ENCODE measurements at regions not wholly inside any gene's neighbourhood (a gene's known extent, or its start where the extent isn't known, plus 50 kb on each side); places are given as distances from the start of the nearest gene placed in this dataset.
"Not testable (repeated sequence)": the region's sequence is repeated elsewhere in the genome, so short reads cannot be mapped to it uniquely, and the experiment has no call there.

DNA sequence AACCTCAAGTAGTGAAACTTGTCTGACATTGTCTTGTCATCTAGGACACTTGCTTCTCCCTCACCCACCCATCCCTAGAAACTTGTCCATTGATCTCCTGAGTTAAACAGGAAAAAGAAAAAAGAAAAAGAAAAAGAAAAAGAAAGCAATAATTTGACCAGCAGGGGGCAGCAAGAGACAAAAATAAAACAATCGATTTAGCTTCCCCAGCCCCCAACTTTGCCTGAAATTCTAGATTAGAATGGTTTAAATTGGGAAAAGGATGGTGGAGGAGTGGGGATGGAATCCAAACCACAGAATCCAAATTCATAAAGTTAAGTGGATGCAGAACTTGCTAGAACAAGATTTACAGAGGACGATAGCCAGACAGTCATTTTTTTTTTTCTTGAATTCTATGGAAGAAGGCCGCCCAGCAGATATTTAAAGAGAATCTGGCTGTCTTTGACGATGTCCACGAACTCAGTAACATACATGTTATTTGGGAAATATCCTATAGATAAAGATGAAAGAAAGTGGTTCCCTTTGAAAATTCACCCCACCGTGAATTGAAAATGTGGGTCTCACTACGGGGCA is 282.9 kb downstream of the USP46 start:
- no peak for DNase-seq

DNA sequence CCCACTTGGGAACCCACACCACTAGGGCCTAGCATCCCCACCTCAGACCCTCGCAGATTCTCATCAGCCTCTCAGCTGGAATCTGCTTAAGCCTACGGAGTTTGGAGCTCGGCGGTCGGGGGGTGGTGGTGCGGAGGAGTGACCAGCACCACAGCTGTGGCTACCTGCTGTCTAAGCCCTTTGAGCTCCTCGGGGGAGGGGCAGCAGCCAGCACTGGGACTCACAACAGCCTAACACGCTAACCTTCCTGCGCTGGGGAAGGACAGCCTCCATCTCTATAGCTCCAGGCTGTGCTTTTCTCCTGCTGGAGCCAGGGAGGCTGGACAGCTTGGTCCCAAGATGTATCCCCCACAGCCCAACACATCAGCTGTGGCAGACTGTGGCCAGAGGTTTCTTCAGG is 281.5 kb downstream of the USP46 start:
- no peak for DNase-seq

DNA sequence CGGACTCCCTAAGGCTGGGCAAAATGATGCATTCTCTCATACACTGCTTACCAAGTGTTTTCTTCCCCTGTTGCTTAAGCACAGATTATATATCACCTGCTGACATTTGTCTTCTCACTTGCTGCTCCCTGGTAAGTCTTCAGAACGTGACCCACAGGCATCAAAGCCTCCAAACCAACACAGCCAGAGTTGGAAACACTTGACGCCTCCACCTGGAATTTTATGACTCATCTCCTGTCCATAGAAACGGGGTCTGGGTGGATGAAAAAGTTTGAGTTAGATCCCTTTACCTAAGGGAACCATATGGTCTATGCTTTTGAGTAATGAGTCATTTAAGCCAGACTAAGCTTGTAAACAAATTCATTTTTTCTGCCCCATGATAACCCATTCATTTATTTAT is 251.6 kb downstream of the USP46 start:
- DNase-seq = no peak

DNA sequence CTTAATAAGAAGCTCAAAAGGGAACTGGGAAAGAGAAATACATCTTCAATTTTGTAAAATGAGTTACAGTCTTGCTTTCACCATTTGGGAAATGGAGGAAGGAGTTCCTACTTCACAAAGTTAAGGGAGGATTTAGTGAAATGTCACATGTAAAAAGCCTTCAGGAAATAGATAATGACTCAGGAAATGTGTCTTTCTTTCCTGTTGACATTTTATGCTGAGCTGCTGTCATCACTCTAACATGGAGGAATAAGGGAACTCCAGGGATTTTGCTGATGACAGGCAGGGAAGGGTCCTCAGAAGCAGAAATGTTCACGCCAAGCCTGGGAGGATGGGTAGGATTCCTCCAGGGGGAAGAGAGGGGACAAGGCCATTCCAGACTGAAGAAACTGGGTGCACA is 251.1 kb downstream of the USP46 start:
- no peak for DNase-seq

DNA sequence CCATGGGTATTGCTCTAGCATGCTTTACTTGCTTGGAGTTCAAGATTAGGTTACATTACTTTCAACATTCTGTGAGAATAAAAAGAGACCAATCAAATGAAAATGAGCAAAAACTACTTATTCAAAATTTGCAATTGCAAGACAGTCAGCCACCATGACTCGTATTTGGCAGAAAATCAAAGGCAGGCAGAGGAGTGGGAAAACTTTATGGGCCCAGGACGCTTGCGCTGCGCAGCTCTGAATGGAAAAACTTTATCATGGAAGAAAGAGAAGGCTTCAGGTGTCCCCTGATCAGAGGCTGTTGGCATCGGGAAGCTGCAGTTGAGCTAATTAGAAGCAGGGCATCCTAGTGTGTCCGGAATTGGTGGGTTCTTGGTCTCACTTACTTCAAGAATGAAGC is 250.6 kb downstream of the USP46 start:
- DNase-seq = no peak

DNA sequence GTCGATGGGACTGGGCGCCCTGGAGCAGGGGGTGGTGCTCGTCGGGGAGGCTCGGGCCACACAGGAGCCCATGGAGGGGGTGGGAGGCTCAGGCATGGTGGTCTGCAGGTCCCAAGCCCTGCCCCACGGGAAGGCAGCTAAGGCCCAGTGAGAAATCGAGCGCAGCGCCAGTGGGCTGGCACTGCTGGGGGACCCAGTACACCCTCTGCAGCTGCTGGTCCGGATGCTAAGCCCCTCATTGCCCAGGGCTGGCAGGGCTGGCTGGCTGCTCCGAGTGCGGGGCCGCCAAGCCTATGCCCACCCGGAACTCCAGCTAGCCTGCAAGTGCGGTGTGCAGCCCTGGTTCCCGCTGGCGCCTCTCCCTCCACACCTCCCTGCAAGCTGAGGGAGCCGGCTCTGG is 249.3 kb downstream of the USP46 start:
- DNase-seq = not testable (repeated sequence)

DNA sequence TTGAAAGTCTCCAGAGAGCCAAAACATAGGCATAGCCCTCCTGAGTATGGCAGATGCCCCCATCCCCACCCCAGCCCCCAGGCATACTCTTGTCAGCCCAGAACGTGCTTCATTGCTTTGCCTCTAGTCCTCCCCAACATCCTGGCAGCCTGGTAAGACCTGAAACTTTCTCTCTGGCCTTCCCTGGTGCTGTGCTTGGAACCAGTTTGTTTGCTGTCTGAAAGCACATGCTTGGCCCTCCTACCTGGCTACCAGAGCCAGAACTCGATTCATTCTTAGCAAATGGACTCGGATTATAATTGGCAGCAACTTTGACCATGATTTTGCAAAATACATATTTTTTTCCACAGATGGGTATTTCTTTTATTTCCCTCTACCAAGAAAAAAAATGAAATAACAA is 248.1 kb downstream of the USP46 start:
- no peak for DNase-seq

DNA sequence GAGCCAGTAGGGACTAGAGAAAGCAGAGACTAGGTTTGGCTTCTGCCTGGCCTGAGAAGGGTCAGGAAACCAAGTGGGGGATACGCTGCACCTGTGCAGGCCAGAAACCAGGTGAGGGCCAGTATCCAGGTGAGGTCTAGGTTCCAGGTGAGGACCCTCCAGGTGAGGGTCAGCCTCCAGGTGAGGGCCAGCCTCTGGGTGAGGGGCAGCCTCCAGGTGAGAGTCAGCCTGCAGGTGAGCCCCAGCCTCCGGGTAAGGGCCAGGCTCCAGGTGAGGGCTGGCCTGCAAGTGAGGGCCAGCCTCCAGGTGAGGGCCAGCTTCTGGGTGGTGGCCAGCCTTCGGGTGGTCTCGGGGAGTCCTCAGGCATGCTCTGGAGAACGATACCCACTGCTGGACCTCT is 238.8 kb downstream of the USP46 start:
- DNase-seq = no peak

DNA sequence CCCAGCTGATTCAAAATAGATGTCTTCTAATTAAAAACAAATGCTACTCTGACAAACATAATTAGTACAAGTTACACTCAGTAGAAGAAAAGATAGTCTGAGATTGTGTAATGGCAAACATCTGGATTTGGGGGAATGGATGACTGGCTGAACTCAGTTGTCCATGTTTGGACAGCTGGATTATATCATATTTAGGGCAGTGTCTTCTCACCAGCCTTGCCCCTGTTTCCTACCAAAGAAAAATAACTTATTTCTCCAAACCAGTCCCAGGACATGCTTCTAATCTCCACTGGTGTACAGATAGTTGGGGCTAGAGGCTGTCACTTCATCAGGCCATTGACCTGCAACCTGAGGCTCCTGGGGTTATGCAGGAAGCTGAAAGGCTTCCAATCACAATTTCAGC is 237.3 kb downstream of the USP46 start:
- no peak for DNase-seq

DNA sequence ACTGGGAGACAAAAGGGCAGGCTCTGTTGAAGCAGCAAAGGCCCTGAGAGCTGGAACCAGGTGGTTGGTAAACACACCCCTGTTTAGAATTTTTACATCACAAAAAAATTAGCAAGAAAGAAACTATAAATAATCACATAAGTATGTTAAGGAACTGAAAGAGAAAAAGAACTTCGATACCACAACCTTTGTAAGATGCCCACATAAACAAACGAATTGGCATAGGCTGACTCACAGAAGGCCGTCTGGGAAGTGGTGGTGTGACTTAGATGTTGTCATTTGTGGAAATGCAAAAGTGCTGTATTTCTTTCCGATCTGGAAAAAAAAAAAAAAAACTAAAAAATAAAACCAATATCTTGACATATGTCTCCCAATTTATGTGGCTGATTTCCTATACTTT is 235.1 kb downstream of the USP46 start:
- DNase-seq = no peak

DNA sequence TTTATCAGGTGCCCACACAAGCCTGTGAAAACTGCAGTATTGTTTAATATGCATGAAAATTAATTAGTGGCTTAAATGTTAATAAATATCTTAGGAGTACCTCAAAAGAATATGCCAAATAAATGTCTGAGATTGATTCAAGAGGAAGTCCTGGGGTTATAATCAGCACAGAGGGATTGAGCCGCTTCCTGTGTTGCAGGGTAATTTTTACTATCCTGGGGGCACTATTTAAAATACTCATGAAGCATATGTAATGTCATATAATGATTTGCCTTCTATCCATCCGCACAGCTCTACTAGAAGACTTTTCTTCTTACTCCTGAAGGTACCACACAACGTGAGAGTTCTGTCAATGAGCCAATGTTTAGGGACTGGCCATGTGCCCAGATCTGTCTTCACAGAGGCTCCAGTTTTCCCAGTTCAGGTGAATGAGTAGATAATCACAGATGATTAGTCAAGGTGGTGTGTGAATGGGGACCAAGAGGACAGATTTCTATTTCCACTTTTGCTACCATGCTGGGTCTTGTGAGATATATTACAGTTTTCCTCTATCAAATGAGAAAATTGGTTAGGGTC is 233.3 kb downstream of the USP46 start:
- DNase-seq = no peak

DNA sequence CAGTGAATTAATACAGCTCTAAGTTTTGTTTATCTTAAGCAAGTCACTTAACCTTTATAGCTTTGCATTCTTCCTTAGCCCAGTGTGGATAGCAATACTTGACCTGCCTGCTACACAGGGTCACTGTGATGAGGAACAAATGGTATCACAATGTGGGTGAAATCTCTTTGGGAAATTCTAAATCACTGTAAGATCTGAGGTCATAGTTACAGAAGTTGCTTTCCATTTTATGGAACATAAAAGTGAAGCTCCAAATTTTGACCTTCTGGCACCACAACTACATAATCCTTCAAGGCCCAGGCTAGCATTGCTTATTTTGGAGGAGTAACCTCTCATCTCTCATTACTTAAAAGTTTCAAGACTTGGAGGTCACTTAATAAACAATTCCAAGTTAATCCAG is 227.7 kb downstream of the USP46 start:
- DNase-seq = no peak

DNA sequence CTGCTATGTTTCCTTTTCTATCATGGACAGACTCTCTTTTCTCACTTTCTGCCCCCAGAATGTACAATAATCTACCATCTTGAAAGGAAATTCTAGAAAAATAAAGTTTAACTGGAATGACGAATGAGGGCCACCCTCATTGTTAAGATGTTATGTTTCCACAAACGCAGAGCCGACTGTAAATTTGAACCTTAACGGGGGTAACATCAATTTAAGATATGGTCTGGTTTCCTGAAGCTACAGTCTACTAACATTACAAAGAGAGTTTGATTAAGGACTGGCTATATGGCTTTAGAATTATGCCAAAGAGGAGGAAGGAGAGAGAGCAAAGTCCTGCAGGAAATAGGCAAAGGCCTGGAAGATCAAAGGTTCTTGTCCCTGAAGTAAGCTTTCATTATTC is 227.2 kb downstream of the USP46 start:
- no peak for DNase-seq

DNA sequence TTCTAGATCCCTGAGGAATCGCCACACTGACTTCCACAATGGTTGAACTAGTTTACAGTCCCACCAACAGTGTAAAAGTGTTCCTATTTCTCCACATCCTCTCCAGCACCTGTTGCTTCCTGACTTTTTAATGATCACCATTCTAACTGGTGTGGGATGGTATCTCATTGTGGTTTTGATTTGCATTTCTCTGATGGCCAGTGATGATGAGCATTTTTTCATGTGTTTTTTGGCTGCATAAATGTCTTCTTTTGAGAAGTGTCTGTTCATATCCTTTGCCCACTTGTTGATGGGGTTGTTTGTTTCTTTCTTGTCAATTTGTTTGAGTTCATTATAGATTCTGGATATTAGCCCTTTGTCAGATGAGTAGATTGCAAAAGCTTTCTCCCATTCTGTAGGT is 216.6 kb downstream of the USP46 start:
- not testable (repeated sequence) for DNase-seq

DNA sequence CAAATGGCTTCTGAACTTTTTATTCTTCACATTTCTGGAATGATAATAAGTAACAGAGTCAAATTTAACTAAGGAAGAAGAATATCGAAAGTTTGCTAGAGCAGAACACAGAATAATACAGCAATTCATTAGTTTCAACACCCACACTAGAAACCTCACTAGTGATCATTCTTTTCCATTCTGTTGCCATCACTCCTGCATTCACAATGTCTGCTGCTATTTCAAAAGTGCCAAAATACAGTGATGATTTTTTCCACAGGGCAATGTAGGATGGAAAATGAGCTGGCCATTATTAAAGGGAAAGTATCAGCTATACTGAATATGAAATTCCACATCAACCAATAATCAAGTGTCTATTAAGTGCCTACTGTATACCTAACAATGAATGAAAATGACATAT is 186.7 kb downstream of the USP46 start:
- DNase-seq = no peak

DNA sequence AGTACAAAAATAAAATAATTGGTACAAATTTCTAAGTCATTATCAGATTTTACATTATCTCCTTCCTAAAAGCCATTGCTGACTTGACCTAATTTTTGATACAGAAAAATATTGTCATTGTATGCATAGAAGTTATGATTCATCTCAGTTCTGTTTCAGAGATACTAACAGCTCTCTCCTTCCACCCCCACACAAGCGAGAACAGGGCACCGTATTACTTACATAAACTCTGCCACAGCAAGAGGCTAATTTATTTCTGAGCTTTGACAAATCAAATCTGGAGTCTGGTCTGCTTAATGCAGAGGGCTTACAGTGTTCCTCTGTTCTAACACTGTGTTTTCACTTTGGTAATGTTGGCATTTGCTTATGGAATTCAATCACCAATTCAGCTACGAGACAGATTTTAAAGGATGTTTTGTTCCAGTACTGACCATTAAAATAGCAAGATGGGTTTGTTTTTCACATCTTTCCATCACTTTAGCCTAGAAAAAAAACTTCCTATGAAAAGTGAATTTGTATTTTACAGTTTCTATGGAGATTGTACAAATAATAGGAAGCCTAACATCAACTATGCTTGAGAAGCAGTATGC is 181.8 kb downstream of the USP46 start:
- DNase-seq = no peak

DNA sequence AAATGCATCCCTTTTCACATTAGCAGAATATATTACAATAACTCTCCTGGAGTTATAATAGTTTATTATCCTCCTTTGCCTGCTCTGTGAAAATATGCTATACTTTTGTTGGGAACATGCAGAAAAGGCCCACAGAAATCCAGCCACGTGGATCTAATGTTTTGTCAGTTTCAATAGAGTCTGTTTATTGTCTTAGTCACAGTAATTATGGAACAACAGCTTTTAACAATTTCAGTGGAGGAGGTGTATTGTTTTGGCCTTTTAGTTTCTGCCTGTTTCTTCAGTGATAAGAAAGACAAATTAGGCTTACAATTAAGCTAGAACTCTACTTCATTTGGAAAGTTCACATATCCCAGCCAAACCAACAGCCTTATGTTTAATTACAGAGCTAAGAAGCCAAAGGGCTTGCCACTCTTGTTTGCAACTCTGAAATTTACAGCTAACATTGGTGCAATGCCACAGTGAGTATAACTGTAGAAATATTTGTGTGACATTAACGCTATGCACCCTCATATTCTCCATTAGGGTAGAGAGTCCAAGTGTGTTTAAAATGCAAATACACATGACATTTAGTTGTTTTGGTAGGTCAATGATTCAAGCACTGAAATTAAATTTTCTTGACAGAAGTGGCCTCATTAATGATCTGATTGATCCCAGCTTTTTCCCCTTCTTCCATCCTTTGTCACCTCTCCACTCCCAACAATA is 175.8 kb downstream of the USP46 start:
- no peak for DNase-seq

DNA sequence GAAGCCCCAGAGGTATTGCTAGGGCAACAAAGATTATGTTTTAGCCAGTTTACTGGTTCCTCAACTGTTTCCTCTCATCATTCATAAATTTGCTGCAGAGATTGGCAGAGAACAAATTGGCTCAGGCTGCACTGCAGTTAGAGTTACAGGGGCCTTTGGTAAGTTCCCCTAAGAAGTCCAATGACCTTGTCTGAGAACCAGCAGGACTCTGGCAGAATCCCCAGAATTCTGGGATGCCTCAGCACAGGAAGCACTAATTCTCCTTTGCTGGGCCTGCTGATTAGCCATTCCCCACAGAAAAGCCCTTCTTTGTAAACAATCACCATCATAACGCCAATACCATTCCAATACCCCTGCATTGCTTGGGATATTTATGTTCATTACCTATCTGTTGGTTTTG is 151.3 kb downstream of the USP46 start:
- no peak for DNase-seq

DNA sequence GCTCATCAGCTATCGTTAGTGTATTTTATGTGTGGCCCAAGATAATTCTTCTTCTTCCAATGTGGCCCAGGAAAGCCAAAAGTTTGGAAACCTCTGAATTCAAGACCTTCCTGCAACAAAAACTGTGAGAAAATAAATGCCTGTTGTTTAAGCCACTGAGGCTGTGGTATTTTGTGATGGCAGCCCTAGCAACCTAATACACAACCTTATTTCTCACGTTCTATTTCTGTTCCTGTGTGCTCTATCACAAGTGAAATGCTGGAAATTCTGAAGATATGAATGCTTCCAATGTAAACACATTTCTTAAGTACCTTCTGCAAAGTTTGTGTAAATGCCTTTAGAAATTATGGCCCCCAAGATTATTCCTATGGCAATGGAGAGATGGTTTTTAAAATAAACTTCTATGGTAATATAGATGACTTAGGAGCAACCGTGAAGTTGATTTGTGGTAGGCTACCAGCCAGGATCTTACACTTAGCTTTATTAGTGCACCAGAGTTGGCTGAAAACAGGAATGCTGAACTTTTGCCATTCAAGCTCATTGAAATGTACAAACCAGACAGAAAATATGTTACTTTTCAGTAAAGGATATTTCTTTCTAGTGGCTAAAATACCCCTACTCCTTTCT is 148.0 kb downstream of the USP46 start:
- no peak for DNase-seq

DNA sequence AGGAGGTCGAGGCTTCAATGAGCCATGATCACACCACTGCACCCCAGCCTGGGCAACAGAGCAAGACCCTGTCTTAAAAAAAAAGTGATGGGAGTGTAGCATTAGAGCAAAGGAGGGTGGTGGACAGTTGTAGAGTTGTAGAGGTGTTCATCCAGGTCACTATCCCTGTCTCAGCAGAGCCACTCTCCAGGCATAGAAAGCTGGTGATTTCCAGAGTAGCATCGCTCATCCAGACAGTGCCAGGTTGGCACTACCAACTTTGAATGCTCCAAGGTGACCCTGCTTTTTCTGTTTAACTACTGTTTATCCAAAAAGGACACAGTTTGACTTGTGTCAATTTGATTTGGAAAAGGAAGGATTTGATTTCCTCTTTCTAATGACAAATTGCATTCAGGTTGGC is 147.3 kb downstream of the USP46 start:
- DNase-seq = no peak

DNA sequence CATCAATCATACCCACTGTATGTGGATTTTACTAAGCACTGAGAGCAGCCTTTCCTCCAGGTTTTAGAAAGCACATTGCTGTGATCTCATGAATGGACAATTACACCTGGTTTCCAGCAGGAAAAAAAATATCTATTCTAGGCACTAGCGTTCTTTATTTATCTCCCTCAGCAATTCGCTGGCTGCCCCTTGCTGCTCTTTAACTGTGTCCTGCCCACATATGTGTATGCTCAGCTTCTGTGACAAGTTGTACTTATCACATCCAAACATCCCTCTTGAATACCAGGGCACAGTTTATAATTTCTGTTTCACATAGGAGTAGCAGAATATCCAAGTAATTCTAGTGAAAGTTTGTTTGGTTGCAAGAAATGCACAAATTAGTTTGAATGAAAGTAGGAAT is 146.8 kb downstream of the USP46 start:
- DNase-seq = no peak

DNA sequence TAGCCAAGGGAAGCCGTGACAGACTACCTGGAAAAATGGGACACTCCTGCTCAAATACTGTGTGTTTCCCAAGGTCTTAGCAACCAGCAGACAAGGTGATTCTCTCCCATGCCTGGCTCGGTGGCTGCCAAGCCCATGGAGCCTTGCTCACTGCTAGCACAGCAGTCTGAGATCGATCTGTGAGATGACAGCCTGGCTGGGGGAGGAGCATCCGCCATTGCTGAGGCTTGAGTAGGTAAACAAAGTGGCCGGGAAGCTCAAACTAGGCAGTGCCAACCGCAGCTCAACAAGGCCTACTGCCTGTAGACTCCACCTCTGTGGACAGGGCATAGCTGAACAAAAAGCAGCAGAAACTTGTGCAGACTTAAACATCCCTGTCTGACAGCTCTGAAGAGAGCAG is 137.0 kb downstream of the USP46 start:
- not testable (repeated sequence) for DNase-seq

DNA sequence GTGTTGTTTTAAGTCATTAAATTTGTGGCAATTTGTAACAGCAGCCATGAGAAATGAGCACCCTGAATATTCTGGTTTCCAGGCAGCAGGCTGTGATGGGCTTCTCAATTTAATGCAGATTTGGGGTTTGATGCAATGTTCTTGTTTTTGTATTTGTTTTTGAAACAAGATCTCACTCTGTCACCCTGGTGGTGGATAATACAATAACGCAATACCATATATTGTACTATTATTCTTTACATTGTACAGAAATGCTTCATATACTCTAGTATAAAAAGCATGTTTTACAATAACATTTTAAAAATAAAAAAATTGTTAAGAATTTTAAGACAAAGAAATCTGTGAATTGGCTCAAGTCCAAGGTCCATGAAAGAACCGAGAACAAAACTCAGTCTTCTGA is 129.1 kb downstream of the USP46 start:
- DNase-seq = no peak

DNA sequence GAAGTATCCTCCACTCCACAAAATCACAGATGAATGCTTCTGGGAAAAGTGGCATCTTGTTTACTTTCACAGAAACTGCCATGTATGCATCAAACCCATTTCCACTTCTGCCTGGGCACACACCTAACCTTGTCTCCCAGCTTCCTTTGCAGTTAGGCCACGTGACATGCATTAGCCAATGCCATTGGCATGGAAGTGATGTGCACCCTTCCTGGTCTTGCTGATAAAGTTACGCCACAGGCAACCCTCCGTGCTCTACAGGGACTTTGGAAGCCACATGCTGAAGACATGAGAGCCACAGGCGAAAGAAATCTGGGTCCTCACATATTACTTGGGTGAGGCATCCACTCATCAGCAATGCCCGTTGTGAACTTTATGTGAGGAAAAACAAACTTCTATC is 123.3 kb downstream of the USP46 start:
- no peak for DNase-seq

Data from NCI-H1436 (cell line).